ENCODE measurements at regions not wholly inside any gene's neighbourhood (a gene's known extent, or its start where the extent isn't known, plus 50 kb on each side); places are given as distances from the start of the nearest gene placed in this dataset.

DNA sequence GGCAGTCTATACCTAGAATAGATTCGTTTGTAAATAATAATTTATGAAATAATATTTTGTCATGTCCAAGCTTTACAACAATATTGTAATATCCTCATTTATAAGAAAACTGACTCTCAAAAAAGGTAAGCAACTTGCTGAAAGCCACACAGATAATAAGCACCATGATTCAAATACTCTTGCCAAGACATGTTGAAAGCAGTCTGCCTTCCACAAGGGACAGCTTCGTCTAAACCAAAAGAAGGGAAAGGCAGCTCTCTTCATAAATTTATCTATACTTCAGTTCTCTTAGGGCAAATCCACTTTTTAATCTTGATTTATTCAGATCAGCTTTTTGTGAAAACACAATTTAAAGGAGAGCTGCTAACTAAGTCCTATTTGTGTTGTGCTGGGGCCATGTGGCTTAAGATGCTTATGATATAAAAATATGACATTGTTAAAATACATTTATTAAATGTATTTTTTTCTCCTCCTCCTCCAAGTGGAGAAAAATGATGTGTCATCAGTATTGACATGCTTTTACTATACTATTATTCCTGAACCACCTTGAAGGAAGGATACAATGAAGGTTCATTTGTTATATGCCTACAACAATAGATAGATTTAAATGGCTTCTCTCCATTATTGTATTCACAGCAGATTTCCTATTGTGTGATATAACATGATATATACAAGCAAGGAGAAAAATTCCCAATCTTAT is 737.0 kb downstream of the HDGFL1 start:
- no peak for TF ChIP-seq POLR2A (IDR thresholded peaks at IDR 0.05; ENCODE audit: low read depth)
- no peak for TF ChIP-seq POLR2AphosphoS5 (IDR thresholded peaks at IDR 0.05)
- TF ChIP-seq, protein P1, sequence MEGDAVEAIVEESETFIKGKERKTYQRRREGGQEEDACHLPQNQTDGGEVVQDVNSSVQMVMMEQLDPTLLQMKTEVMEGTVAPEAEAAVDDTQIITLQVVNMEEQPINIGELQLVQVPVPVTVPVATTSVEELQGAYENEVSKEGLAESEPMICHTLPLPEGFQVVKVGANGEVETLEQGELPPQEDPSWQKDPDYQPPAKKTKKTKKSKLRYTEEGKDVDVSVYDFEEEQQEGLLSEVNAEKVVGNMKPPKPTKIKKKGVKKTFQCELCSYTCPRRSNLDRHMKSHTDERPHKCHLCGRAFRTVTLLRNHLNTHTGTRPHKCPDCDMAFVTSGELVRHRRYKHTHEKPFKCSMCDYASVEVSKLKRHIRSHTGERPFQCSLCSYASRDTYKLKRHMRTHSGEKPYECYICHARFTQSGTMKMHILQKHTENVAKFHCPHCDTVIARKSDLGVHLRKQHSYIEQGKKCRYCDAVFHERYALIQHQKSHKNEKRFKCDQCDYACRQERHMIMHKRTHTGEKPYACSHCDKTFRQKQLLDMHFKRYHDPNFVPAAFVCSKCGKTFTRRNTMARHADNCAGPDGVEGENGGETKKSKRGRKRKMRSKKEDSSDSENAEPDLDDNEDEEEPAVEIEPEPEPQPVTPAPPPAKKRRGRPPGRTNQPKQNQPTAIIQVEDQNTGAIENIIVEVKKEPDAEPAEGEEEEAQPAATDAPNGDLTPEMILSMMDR (IDR thresholded peaks at IDR 0.05) = no peak
- Histone ChIP-seq H3K27me3 (no peaks in the 10 kb centered on the region), H3K36me3 (no peaks in the 10 kb centered on the region), H3K4me1 (no peaks in the 10 kb centered on the region), H3K27ac (replicated peaks in 1 of 4) (no peak overlapping the region), H3K4me3 (no peak overlapping the region), H3K9me3 (no peaks in the 10 kb centered on the region)
- no peak for DNase-seq (ENCODE audit: extremely low spot score)
- intact Hi-C loops (cut with DNase I) = no loop called here
- WGBS = 91% methylated on average over 2 of the region's 2 CpGs

DNA sequence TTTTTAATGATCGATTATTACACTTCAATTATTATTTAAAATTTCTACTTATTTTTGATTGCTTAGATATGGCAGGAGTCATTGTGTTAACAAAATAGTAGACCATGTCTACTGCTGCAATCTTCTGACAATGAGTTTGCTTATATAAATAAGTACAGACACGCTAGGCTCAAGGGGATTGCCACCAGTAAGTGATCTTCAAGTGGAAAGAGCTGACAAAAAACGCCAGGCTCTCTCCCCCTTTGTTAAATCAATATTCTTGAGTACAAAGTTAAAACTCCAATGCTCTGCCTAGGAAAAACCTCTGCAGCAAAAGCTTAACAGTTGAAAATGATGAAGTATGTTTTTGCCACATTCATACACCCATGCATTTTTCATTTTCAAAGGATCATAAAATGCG is 738.1 kb downstream of the HDGFL1 start:
- DNase-seq (ENCODE audit: extremely low spot score) = no peak
- TF ChIP-seq EP300 (IDR thresholded peaks at IDR 0.05) = no peak
- TF ChIP-seq POLR2A (IDR thresholded peaks at IDR 0.05; ENCODE audit: low read depth) = no peak
- TF ChIP-seq, protein P1 (IDR thresholded peaks at IDR 0.05) = no peak
- no peak for TF ChIP-seq POLR2AphosphoS5 (IDR thresholded peaks at IDR 0.05)
- Histone ChIP-seq H3K27ac (replicated peaks in 1 of 4) (no peak overlapping the region), H3K36me3 (no peaks in the 10 kb centered on the region), H3K4me3 (no peak overlapping the region), H3K27me3 (no peaks in the 10 kb centered on the region), H3K4me1 (no peaks in the 10 kb centered on the region), H3K9me3 (no peaks in the 10 kb centered on the region)
- intact Hi-C loops (cut with DNase I) = no loop called here
- WGBS = 83% methylated on average over 4 of the region's 4 CpGs

GRCh38 chr6:23308166-23308565 is 738.8 kb downstream of the HDGFL1 start:
- no peak overlapping the region for H3K4me3 ChIP-seq
- H3K4me1 ChIP-seq = no peaks in the 10 kb centered on the region
- intact Hi-C loops (cut with DNase I) = no loop called here
- no peaks in the 10 kb centered on the region for H3K9me3 ChIP-seq
- no peak for TF ChIP-seq EP300 (IDR thresholded peaks at IDR 0.05)
- TF ChIP-seq, protein P1 (IDR thresholded peaks at IDR 0.05) = no peak
- TF ChIP-seq POLR2A (IDR thresholded peaks at IDR 0.05; ENCODE audit: low read depth) = no peak
- no peak for TF ChIP-seq POLR2AphosphoS5 (IDR thresholded peaks at IDR 0.05)
- WGBS = 65% methylated on average over 3 of the region's 3 CpGs
- H3K27ac ChIP-seq (replicated peaks in 1 of 4) = no peak overlapping the region
- no peak for DNase-seq (ENCODE audit: extremely low spot score)
- H3K27me3 ChIP-seq = no peaks in the 10 kb centered on the region
- H3K36me3 ChIP-seq = no peaks in the 10 kb centered on the region

- H3K9me3 ChIP-seq = no peaks in the 10 kb centered on the region
- DNase-seq (ENCODE audit: extremely low spot score) = no peak
- H3K4me3 ChIP-seq = no peak overlapping the region
- no peaks in the 10 kb centered on the region for H3K27me3 ChIP-seq
- H3K27ac ChIP-seq (replicated peaks in 1 of 4) = no peak overlapping the region
- intact Hi-C loops (cut with DNase I) = no loop called here
- no peak for TF ChIP-seq POLR2AphosphoS5 (IDR thresholded peaks at IDR 0.05)
- no peak for TF ChIP-seq EP300 (IDR thresholded peaks at IDR 0.05)
- TF ChIP-seq POLR2A (IDR thresholded peaks at IDR 0.05; ENCODE audit: low read depth) = no peak
- TF ChIP-seq, protein P1 (IDR thresholded peaks at IDR 0.05) = no peak
- H3K4me1 ChIP-seq = no peaks in the 10 kb centered on the region
- 93% methylated on average over 2 of the region's 2 CpGs for WGBS
- no peaks in the 10 kb centered on the region for H3K36me3 ChIP-seq
These were observed 741.8 kb downstream of the HDGFL1 start for GRCh38 chr6:23311211-23311610.

DNA sequence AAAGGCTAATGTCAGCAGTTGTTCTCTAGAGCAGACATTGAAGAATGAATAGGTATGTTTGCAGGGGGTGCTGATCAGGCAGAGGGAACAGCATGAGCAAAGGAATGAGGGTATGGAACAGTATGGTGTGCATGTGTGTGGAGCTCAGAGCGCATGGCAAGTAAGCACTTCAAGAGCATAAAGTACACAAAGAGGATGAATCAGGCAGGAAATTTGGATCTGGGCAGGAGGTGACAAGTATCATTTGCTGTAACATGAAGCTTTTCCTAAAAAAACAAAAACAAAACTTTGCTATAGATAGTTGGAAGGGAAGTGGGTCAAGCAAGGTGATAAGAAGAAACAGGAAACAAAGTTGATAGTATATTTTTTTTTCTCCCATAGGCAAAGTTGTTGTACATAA is 746.8 kb downstream of the HDGFL1 start:
- 90% methylated on average over 1 of the region's 1 CpG for WGBS
- intact Hi-C loops (cut with DNase I) = no loop called here
- DNase-seq (ENCODE audit: extremely low spot score) = no peak
- H3K36me3 ChIP-seq = no peaks in the 10 kb centered on the region
- H3K27me3 ChIP-seq = no peaks in the 10 kb centered on the region
- no peaks in the 10 kb centered on the region for H3K9me3 ChIP-seq
- H3K4me3 ChIP-seq = no peak overlapping the region
- H3K4me1 ChIP-seq = no peaks in the 10 kb centered on the region
- no peak overlapping the region for H3K27ac ChIP-seq (replicated peaks in 1 of 4)
- TF ChIP-seq POLR2AphosphoS5 (IDR thresholded peaks at IDR 0.05) (no peak), EP300 (IDR thresholded peaks at IDR 0.05) (no peak), POLR2A (IDR thresholded peaks at IDR 0.05; ENCODE audit: low read depth) (no peak)
- TF ChIP-seq, protein P1 (IDR thresholded peaks at IDR 0.05) = no peak

Measured in esophagus muscularis mucosa (tissue), 4 donors.